Gastrocnemius medialis (tissue), 4 donors: ENCODE measurements at regions not wholly inside any gene's neighbourhood (a gene's known extent, or its start where the extent isn't known, plus 50 kb on each side); places are given as distances from the start of the nearest gene placed in this dataset.

Experiments used
- POLR2A ChIP-seq, 2 donors: fragments of 450-650 bp; IDR thresholded peaks; one replicate each; pipeline ENCODE4 v1.6.1; 2017; ENCODE audit warnings: antibody characterized with exemption in 2 of 2, mild to moderate bottlenecking in 2 of 2, moderate library complexity in 2 of 2
- TF ChIP-seq, protein P1 (sequence below), 5 experiments: fragments of 450-650 bp in 3 of 5; fragments of 200-600 bp in 2 of 5; sonication (generic) in 2 of 5; IDR thresholded peaks in 4 of 5; conservative IDR thresholded peaks in 1 of 5; 1 replicate in 4 of 5; 2 replicates in 1 of 5; pipeline ENCODE4 v1.5.1; 2016 to 2019; ENCODE audit warnings: antibody characterized with exemption in 5 of 5, mild to moderate bottlenecking in 3 of 5, moderate library complexity in 3 of 5

DNA sequence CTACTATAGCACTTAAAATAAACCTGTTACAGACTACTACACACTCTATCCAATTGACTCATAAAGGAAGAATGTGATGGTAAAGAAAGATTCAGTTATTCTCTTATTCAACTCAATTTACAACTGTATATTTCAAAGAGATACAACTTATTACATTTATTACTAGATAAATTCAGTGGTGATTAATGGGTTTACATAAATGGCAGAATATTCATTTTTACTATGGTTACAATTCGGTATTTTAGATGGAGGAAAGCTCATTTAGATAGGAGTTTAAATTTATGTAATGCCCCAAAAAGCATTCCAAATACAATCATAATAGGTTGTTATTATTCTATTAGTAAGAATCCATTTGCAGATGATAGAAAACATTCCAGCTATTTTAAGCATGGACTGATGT, 439.1 kb upstream of the OPRM1 start:
- TF ChIP-seq, protein P1, sequence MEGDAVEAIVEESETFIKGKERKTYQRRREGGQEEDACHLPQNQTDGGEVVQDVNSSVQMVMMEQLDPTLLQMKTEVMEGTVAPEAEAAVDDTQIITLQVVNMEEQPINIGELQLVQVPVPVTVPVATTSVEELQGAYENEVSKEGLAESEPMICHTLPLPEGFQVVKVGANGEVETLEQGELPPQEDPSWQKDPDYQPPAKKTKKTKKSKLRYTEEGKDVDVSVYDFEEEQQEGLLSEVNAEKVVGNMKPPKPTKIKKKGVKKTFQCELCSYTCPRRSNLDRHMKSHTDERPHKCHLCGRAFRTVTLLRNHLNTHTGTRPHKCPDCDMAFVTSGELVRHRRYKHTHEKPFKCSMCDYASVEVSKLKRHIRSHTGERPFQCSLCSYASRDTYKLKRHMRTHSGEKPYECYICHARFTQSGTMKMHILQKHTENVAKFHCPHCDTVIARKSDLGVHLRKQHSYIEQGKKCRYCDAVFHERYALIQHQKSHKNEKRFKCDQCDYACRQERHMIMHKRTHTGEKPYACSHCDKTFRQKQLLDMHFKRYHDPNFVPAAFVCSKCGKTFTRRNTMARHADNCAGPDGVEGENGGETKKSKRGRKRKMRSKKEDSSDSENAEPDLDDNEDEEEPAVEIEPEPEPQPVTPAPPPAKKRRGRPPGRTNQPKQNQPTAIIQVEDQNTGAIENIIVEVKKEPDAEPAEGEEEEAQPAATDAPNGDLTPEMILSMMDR (IDR thresholded peaks at IDR 0.05 in 4 of 5, conservative IDR thresholded peaks at IDR 0.05 in 1 of 5), result no peak
- no peak for TF ChIP-seq POLR2A (IDR thresholded peaks at IDR 0.05)
